Neural cell (in vitro differentiated cells): ENCODE measurements at regions not wholly inside any gene's neighbourhood (a gene's known extent, or its start where the extent isn't known, plus 50 kb on each side); places are given as distances from the start of the nearest gene placed in this dataset.

Experiments
- H2AFZ ChIP-seq: fragments of 200-600, 300-800 bp; sonication (generic), shearing (Covaris generic); 2 replicates; pipeline ENCODE4 v1.6.0; 2014; ENCODE audit warnings: low read depth, mild to moderate bottlenecking, antibody characterized with exemption, low read length, moderate library complexity
- H3F3A ChIP-seq: fragments of 200-600 bp; shearing (Covaris generic); 2 replicates; pipeline ENCODE4 v1.6.1; 2016; ENCODE audit warnings: mild to moderate bottlenecking, moderate library complexity, mixed read lengths, antibody characterized with exemption, low read length; ENCODE audit not compliant: insufficient read depth, poor library complexity, severe bottlenecking
- H3K27ac ChIP-seq: fragments of 200-600, 300-800 bp; sonication (generic), shearing (Covaris generic); 2 replicates; pipeline ENCODE4 v1.5.1; 2014; ENCODE audit warnings: mild to moderate bottlenecking, low read length, moderate library complexity
- H3K27me3 ChIP-seq: fragments of 300-800, 200-600 bp; sonication (generic), shearing (Covaris generic); 2 replicates; pipeline ENCODE4 v1.6.0; 2014; ENCODE audit warnings: mild to moderate bottlenecking, low read depth, low read length, moderate library complexity; ENCODE audit not compliant: insufficient read depth
- H3K36me3 ChIP-seq: fragments of 300-800, 200-600 bp; sonication (generic), shearing (Covaris generic); 2 replicates; pipeline ENCODE4 v1.5.1; 2014; ENCODE audit warnings: mild to moderate bottlenecking, antibody characterized with exemption, low read length, moderate library complexity; ENCODE audit not compliant: insufficient read depth
- H3K4me2 ChIP-seq: fragments of 300-800, 200-600 bp; sonication (generic), shearing (Covaris generic); 2 replicates; pipeline ENCODE4 v1.6.0; 2014; ENCODE audit warnings: mild to moderate bottlenecking, low read length
- H3K4me3 ChIP-seq: fragments of 300-800, 200-600 bp; sonication (generic), shearing (Covaris generic); 2 replicates; pipeline ENCODE4 v1.5.1; 2014; ENCODE audit warnings: mild to moderate bottlenecking, low read length, moderate library complexity
- H3K79me2 ChIP-seq: fragments of 200-600 bp; shearing (Covaris generic); replicated peaks from 2 replicates; pipeline ENCODE4 v1.6.0; 2014; ENCODE audit warnings: mild to moderate bottlenecking, low read length, moderate library complexity; ENCODE audit not compliant: insufficient read depth
- H3K9ac ChIP-seq: fragments of 300-800, 200-600 bp; sonication (generic), shearing (Covaris generic); 2 replicates; pipeline ENCODE4 v1.6.1; 2016; ENCODE audit warnings: mild to moderate bottlenecking, low read length, mixed read lengths
- H3K9me2 ChIP-seq: fragments of 200-600 bp; shearing (Covaris generic); 2 replicates; pipeline ENCODE4 v1.6.1; 2016; ENCODE audit warnings: mild to moderate bottlenecking, low read length, mixed read lengths; ENCODE audit not compliant: insufficient read depth
- H3K9me3 ChIP-seq: fragments of 200-600, 300-800 bp; sonication (generic), shearing (Covaris generic); 2 replicates; pipeline ENCODE4 v1.6.1; 2016; ENCODE audit warnings: mild to moderate bottlenecking, mixed run types, low read length, moderate library complexity, mixed read lengths
- H4K20me1 ChIP-seq: fragments of 200-600 bp; shearing (Covaris generic); 2 replicates; pipeline ENCODE4 v1.6.1; 2016; ENCODE audit warnings: mild to moderate bottlenecking, mixed run types; ENCODE audit not compliant: insufficient read depth
- EP300 ChIP-seq: fragments of 450-650 bp; conservative IDR thresholded peaks from 2 replicates; pipeline ENCODE4 v1.6.1; 2014; ENCODE audit warnings: antibody characterized with exemption, mild to moderate bottlenecking, moderate library complexity; ENCODE audit not compliant: poor library complexity, severe bottlenecking
- EZH2 ChIP-seq: fragments of 200-600, 300-800 bp; shearing (Covaris generic), sonication (generic); IDR thresholded peaks from 2 replicates; pipeline ENCODE4 v1.6.1; 2014; ENCODE audit warnings: antibody characterized with exemption, low read length, borderline replicate concordance, mild to moderate bottlenecking; ENCODE audit not compliant: insufficient read depth, poor library complexity, severe bottlenecking
- MXI1 ChIP-seq: fragments of 450-650 bp; conservative IDR thresholded peaks from 2 replicates; pipeline ENCODE4 v1.6.1; 2014; ENCODE audit warnings: antibody characterized with exemption, mild to moderate bottlenecking; ENCODE audit not compliant: poor library complexity, severe bottlenecking
- POLR2AphosphoS5 ChIP-seq: IDR thresholded peaks from 2 replicates; pipeline ENCODE4 v1.6.1; 2012
- RAD21 ChIP-seq: fragments of 450-650 bp; conservative IDR thresholded peaks from 2 replicates; pipeline ENCODE4 v1.6.1; 2014; ENCODE audit warnings: antibody characterized with exemption, mild to moderate bottlenecking, moderate library complexity
- SMC3 ChIP-seq: fragments of 450-650 bp; conservative IDR thresholded peaks from 2 replicates; pipeline ENCODE4 v1.6.1; 2014; ENCODE audit warnings: antibody characterized with exemption, mild to moderate bottlenecking, moderate library complexity; ENCODE audit not compliant: poor library complexity
- TAF1 ChIP-seq: IDR thresholded peaks from 2 replicates; pipeline ENCODE4 v1.6.1; 2012; ENCODE audit warnings: low read depth
- TF ChIP-seq, protein P1 (sequence below): fragments of 450-650 bp; IDR thresholded peaks from 2 replicates; pipeline ENCODE4 v1.5.1; 2014; ENCODE audit warnings: antibody characterized with exemption, mild to moderate bottlenecking, moderate library complexity; ENCODE audit not compliant: poor library complexity, severe bottlenecking
- TF ChIP-seq, protein P2 (sequence below): IDR thresholded peaks from 2 replicates; pipeline ENCODE4 v1.6.1; 2012; ENCODE audit warnings: borderline replicate concordance

DNA sequence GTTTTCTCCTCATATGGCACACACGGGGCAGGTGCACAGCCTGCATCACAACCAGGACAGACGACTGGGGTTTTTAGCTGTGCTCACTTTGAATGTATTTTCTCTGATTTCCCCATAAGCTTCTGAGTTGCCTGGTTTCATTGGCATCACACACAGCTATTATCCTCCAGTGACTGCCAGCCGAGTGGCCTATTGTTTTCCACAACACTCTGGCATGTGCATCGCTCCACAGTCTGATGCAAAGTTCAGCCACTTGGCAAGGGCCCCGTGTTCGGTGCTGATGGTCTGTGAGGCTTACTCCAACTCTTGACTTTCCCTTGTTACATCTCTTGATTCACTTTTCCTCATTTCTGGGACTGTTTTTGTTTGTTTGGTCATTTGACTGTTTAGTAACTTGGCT lies 593.1 kb downstream of the CBLN2 start:
- H3K9me3 ChIP-seq, result no peaks in the 10 kb centered on the region
- no peaks in the 10 kb centered on the region for H4K20me1 ChIP-seq
- H3K36me3 ChIP-seq, result no peaks in the 10 kb centered on the region
- no peaks in the 10 kb centered on the region for H3K79me2 ChIP-seq
- no peaks in the 10 kb centered on the region for H3K27me3 ChIP-seq
- H3K4me2 ChIP-seq, result no peak overlapping the region
- H3K27ac ChIP-seq, result no peak overlapping the region
- H3K4me3 ChIP-seq, result no peak overlapping the region
- H2AFZ ChIP-seq, result no peak overlapping the region
- TF ChIP-seq POLR2AphosphoS5 (no peak), TAF1 (no peak), EP300 (no peak), SMC3 (no peak), EZH2 (no peak), MXI1 (no peak), RAD21 (no peak)
- TF ChIP-seq, protein P1, sequence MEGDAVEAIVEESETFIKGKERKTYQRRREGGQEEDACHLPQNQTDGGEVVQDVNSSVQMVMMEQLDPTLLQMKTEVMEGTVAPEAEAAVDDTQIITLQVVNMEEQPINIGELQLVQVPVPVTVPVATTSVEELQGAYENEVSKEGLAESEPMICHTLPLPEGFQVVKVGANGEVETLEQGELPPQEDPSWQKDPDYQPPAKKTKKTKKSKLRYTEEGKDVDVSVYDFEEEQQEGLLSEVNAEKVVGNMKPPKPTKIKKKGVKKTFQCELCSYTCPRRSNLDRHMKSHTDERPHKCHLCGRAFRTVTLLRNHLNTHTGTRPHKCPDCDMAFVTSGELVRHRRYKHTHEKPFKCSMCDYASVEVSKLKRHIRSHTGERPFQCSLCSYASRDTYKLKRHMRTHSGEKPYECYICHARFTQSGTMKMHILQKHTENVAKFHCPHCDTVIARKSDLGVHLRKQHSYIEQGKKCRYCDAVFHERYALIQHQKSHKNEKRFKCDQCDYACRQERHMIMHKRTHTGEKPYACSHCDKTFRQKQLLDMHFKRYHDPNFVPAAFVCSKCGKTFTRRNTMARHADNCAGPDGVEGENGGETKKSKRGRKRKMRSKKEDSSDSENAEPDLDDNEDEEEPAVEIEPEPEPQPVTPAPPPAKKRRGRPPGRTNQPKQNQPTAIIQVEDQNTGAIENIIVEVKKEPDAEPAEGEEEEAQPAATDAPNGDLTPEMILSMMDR, result no peak
- TF ChIP-seq, protein P2, sequence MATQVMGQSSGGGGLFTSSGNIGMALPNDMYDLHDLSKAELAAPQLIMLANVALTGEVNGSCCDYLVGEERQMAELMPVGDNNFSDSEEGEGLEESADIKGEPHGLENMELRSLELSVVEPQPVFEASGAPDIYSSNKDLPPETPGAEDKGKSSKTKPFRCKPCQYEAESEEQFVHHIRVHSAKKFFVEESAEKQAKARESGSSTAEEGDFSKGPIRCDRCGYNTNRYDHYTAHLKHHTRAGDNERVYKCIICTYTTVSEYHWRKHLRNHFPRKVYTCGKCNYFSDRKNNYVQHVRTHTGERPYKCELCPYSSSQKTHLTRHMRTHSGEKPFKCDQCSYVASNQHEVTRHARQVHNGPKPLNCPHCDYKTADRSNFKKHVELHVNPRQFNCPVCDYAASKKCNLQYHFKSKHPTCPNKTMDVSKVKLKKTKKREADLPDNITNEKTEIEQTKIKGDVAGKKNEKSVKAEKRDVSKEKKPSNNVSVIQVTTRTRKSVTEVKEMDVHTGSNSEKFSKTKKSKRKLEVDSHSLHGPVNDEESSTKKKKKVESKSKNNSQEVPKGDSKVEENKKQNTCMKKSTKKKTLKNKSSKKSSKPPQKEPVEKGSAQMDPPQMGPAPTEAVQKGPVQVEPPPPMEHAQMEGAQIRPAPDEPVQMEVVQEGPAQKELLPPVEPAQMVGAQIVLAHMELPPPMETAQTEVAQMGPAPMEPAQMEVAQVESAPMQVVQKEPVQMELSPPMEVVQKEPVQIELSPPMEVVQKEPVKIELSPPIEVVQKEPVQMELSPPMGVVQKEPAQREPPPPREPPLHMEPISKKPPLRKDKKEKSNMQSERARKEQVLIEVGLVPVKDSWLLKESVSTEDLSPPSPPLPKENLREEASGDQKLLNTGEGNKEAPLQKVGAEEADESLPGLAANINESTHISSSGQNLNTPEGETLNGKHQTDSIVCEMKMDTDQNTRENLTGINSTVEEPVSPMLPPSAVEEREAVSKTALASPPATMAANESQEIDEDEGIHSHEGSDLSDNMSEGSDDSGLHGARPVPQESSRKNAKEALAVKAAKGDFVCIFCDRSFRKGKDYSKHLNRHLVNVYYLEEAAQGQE, result no peak
- no peaks in the 10 kb centered on the region for H3K9me2 ChIP-seq
- no peaks in the 10 kb centered on the region for H3F3A ChIP-seq
- no peak overlapping the region for H3K9ac ChIP-seq

DNA sequence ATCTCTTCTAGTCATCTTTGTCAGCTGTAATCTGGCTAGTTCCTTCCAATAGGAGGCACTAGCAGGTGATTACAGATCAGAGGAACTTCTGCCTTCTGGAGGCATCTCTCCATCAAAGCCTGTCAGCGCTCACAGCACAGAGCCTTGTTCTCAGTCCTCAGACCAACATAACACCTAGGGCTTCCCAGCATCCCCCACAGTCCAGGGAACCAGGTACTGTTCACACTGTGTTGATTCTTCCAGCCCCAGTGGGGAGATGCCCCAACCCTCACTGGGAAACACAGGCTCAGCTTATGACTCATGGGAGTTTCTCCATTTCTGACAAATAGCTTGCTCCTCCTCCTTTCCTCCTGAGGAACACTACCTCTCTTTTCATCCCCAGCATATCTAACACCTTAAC lies 601.7 kb downstream of the CBLN2 start:
- H3K4me3 ChIP-seq, result no peak overlapping the region
- no peaks in the 10 kb centered on the region for H3K79me2 ChIP-seq
- H3K4me2 ChIP-seq, result no peak overlapping the region
- H4K20me1 ChIP-seq, result no peaks in the 10 kb centered on the region
- no peaks in the 10 kb centered on the region for H3K27me3 ChIP-seq
- no peaks in the 10 kb centered on the region for H3F3A ChIP-seq
- H3K9me2 ChIP-seq, result no peaks in the 10 kb centered on the region
- H3K9ac ChIP-seq, result no peak overlapping the region
- H3K27ac ChIP-seq, result no peak overlapping the region
- H3K9me3 ChIP-seq, result no peaks in the 10 kb centered on the region
- TF ChIP-seq TAF1 (no peak), MXI1 (no peak), EZH2 (no peak), POLR2AphosphoS5 (no peak), EP300 (no peak), SMC3 (no peak), RAD21 (no peak)
- TF ChIP-seq, protein P2, result no peak
- TF ChIP-seq, protein P1, result no peak
- H3K36me3 ChIP-seq, result no peaks in the 10 kb centered on the region
- no peak overlapping the region for H2AFZ ChIP-seq
